ENCODE measurements at regions not wholly inside any gene's neighbourhood (a gene's known extent, or its start where the extent isn't known, plus 50 kb on each side); places are given as distances from the start of the nearest gene placed in this dataset.
"Not testable (repeated sequence)": the region's sequence is repeated elsewhere in the genome, so short reads cannot be mapped to it uniquely, and the experiment has no call there.

- DNase-seq: no peak
These were observed 414.1 kb downstream of the ACTL7B start for GRCh38 chr9:108441726-108442125.

- DNase-seq: no peak
These were observed 414.5 kb downstream of the ACTL7B start for GRCh38 chr9:108441251-108441650.

DNA sequence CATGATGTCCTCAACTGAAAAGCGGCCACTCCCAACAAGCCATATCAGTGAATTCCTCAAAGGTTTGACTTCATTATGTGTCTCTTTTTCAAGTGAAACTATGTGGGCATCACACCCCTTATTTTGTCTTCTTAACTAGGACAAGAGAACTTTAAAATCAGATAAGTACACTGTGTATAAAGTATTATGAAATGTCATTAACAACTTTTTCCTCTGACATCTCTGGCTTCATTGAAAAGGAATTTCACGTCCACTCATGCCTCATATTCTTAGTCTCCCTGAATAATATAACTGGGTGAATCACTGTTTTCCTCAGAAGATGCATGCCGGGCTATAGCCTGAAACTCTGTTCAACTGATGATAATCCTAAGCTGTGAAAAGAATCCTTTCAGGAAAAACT lies 415.8 kb downstream of the ACTL7B start:
- no peak for DNase-seq

DNA sequence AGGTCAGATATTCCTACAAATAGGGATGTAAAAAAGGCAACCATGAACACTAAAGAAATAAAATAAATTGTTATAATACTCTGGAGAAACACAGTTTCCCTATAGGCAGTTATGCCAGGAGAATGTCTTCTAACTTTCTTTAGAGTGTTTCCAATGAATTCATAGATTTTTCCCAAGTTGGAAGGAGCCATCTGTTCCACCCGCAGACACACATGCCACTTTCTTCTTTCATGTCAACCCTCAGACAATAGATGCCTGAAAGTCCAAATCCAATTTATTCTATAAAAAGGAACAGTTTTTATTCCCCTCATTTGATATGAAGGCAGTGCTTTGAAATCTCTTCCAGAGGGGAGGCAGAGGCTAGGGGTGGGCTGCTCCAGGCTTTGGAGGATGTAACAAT lies 418.1 kb downstream of the ACTL7B start:
- DNase-seq: no peak

DNA sequence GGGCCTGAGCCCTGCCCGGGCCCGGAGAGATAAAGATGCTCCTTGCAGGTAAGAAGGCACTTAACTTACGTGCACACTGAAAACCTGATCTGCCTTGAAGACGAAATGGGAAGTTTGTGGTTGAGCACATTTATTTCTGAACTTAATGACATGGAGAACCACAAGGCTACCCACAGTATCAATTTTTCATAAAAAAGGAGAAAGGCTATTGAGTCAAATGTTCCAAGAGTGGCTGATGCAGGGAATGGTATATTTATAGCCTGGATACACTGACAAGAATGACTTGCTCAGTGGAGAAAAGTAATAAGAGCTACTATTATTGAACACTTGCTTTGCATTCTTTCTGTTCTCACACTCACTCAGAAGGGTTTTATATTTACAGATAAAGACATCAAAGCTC lies 419.3 kb downstream of the ACTL7B start:
- no peak for DNase-seq

DNA sequence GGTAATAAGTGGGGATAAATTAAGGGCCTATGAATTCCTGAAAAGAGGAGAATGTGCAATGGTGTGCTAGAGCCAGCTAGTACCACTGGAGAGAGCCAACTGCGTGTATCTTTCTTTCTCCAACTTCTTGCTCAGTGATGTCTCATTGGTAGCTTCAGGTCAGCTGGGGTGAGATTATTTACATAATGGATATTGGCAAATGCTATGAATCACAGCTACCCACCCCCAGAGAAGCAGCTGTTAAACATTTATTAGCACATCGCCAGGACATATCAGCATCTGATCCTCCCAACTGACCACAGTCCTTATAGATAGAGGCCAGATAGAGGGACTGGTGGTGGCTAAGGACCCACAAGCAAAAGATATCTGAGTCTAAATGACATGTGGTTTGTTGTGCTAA lies 421.3 kb downstream of the ACTL7B start:
- no peak for DNase-seq

DNA sequence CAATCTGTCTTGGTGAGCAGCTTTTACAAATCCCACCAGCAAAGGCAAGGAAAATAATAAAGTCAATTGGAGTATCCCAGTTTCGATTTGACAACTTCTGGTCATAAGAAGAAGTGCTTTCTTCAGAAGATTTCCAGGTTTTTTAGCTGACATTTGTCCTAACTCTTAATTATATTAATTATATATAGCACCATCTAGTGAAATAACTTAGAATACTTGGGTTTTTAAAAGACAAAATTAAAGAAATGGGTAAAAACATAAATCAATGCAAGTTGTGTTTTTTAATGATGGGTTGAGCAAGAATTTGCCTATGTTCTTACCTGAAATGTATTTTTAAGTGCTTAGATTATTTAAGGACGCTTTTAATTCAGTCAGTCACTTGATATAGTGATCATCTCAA lies 421.8 kb downstream of the ACTL7B start:
- DNase-seq: no peak

GRCh38 chr9:108430655-108431054 lies 425.1 kb downstream of the ACTL7B start:
- DNase-seq: no peak

- DNase-seq: no peak
These were observed 428.0 kb downstream of the ACTL7B start for GRCh38 chr9:108427751-108428150.

DNA sequence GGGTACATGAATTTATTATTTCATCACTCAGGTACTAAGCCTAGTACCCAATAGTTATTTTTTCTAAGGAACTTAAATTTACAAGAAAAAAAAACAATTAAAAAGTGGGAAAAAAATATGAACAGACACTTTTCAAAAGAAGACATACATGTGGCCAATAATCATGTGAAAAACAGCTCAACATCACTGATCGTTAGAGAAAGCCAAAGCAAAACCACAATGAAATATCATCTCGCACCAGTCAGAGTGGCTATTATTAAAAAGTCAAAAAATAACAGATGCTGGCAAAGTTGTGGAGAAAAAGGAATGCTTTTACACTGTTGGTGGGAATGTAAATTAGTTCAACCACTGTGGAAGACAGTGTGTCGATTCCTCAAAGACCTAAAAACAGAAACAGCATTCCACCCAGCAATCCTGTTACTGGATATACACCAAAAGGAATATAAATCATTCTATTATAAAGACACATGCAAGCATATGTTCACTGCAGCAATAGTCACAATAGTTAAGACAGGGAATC lies 429.3 kb downstream of the ACTL7B start:
- DNase-seq: not testable (repeated sequence)

DNA sequence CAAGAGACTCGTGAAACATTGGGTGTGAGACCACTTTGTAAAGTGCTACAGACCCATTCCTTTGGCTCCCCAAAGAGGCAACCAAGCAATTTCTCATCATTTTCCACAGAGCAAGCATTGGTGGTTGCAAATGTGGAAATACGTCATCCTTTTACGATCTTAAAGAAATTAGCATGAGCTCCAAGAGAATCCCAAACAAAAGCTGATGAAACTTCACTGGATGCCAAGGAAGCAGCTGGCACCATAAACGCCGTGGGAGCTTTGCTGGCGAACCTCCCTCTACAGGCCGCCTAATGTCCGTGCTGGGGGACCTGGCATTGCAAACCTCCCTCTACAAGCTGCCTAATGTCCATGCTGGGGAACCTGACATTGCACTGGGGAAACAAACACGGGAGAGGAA lies 432.4 kb downstream of the ACTL7B start:
- DNase-seq: no peak

- no peak for DNase-seq
These were observed 436.4 kb downstream of the ACTL7B start for GRCh38 chr9:108419379-108419778.

DNA sequence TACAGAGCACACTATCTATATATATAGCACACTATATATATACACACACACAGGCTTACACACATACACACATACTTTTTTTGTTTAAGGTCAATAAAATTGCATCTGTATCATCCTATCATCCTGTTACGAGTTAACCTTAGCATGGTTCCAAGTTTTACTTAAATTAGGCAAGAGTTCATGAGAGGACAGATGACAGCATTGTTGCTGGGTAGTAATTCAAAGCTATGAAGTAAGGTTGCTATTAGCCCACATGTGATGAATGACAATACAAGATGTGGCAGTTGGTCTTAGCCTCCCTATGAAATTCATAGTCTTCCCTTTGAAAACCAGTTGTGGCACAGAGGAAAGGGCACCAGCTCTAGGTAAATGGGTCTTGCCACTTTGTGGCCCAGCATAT lies 438.1 kb downstream of the ACTL7B start:
- no peak for DNase-seq

GRCh38 chr9:108417312-108417711 lies 438.5 kb downstream of the ACTL7B start:
- DNase-seq: no peak

DNA sequence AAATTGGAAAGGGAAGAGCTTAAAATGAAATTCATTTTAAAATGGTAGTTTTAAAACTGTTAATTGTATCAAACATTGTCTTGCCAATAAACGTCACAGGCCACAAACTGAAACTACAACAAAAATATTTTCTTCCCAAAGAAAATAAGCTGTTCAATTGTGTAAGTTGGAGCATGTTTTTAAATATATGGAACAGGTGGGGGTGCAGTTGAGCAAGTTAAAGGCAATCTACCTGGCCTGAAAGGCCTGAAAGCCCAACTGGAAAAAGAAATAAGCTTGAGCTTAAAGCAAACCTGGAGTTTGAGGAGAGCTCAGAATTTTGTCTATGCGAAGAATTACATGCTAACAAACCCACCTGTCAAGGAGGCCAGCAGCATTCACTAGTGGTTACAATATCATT lies 439.5 kb downstream of the ACTL7B start:
- no peak for DNase-seq

DNA sequence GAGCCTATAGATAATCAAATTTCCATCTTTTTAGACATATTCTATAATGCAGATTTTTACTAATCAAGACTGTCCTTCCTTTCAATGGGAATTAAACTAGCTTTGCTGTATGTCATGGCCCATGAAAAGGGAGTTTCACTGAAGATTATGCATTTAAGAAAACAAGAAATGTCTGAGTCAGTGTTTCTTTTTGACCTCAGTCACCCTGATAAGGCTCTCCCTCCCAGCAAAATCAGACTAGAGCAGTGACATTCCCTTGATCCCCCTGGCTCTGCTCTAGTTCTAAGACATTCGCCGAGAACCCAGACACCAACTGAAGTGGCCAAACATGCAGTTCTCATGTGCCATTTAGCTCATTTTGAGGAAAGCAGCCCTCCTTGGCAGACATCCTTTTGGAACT lies 442.0 kb downstream of the ACTL7B start:
- no peak for DNase-seq

GRCh38 chr9:108412755-108413154 lies 443.0 kb downstream of the ACTL7B start:
- no peak for DNase-seq

GRCh38 chr9:108411632-108412031 lies 444.2 kb downstream of the ACTL7B start:
- no peak for DNase-seq

- no peak for DNase-seq
These were observed 445.6 kb downstream of the ACTL7B start for GRCh38 chr9:108410161-108410560.

GRCh38 chr9:108400297-108400696 lies 455.5 kb downstream of the ACTL7B start:
- DNase-seq: no peak

- no peak for DNase-seq
These were observed 455.9 kb downstream of the ACTL7B start for GRCh38 chr9:108399851-108400250.

GRCh38 chr9:108397286-108397685 lies 458.5 kb downstream of the ACTL7B start:
- no peak for DNase-seq

GRCh38 chr9:108396611-108397010 lies 459.2 kb downstream of the ACTL7B start:
- DNase-seq: no peak

DNA sequence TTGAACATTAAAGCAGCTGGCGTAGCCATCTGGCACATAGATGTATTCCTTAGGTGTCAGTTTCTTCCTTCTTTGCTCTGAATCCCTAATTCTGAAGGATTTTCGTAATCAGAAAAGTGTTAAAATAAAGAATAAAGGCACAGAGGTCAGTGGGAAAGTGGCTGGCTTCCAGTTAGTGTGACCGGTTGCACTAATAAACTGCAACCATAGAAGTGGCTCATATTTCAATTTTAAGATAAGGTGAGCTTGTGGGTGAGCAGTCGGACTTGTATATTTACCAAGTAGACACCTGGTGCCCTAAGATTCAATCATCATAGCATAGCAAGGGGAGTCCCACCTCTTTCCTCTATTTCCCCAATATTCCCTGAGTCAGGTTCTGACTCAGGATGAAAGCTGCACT lies 459.6 kb downstream of the ACTL7B start:
- no peak for DNase-seq

DNA sequence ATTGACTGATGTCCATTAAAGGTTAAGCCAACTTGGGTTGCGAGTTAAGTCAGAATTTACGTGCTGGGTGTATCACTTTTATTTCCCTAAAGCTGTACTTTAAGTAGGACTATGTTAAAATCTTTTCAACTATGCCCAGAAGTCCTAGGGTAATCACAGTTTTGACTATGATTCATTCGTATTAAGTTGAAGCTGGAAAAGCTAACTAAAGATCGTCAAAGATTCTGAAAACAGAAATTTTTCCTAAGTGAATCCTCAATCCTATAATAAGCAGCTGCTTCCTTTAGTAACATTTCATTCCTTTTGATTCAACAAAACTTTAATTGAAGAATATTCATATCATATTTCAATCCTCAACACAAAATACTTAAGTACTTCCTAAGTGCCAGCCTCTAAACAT lies 460.4 kb downstream of the ACTL7B start:
- DNase-seq: no peak

- DNase-seq: no peak
These were observed 461.1 kb downstream of the ACTL7B start for GRCh38 chr9:108394726-108395125.

All from CD4-positive, alpha-beta T cell treated with Interleukin-21 for 1 hour (primary cell).